NCI-H524 treated with DMSO at 0.1 percent for 48 hours (cell line): ENCODE measurements at regions not wholly inside any gene's neighbourhood (a gene's known extent, or its start where the extent isn't known, plus 50 kb on each side); places are given as distances from the start of the nearest gene placed in this dataset.

ENCODE experiments used
- DNase-seq: peaks from one replicate; lab custom pipeline; 2025; lab: John Stamatoyannopoulos, UW

DNA sequence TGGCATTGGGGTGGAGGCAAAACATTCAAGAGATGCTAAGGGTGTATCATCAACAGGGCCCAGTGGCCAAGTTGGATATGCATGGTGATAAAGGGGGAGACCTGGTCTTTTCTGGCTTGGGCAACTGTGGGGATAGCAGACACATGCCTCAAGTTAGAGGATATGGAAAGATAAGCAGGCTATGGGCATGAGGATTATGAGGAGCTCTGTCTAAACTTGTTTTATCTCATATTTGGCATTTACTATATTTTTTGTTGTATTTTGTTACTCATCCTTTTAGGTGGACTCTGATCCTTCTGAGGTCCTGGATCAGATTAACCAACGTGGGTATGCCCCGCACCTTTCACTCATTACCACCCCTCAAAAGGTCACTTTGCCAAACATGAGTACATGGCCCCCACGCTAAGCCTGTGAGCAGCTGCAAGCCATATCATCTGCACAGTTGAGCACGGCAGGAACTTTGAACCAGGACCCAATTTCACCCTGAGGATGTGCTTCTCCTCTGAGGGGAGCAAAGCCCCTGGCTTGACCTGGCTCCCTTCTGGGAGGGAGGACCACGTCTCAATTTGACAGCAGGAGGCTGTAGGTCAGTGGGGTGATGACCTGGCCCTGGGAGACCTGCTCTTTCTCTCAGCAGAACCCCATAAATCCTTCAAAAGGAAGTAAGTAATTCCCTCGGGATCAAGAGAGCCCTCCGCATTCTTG, 71.1 kb upstream of the CD180 start:
- DNase-seq: no peak

DNA sequence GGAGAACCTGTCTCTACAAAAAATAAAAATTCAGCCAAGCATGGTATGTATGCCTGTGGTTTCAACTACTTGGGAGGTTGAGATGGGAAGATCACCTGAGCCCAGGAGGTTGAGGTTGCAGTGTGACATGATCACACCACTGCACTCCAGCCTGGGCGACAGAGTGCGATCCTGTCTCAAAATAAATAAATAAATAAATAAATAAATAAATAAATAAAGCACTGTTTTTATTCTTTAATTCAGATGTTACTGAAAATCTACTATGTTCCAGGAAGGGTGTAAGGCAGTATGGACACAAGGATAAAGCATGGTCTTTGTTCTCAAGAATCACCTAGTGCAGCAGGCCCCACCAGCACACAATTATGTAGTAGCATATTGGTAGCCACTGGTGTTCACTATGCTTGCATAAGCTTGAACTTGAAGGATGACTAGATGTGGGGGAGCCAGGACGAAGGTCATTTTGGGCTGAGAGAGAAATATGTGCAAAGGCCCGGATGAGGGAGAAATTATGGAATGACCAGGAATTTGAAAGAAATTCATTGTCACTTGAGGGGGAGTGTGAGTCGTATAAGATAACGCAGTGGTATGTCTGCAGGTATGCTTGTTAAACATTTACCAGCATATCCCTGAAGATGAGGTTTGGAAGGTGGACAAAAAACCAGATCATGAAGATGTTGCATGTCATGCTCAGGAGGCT, 70.2 kb upstream of the CD180 start:
- DNase-seq: no peak

DNA sequence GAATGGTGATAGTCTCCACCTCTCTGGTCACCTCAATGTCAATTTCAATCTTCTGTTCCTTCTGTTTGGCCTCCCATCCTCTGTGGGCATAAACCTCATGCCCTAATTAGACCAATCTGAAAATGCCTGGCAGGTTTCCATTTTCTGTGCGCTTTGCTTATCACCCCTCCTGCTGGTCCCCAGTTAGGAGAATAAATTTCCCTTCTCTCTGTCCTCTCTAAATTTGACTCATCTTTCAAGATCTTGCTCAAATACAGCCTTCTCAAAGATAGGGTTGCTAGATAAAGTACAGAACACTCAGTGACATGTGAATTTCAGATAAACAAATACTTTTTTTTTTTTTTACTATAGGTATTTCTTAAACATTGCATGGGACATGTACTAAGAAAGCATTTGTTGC, 69.4 kb upstream of the CD180 start:
- DNase-seq: no peak

DNA sequence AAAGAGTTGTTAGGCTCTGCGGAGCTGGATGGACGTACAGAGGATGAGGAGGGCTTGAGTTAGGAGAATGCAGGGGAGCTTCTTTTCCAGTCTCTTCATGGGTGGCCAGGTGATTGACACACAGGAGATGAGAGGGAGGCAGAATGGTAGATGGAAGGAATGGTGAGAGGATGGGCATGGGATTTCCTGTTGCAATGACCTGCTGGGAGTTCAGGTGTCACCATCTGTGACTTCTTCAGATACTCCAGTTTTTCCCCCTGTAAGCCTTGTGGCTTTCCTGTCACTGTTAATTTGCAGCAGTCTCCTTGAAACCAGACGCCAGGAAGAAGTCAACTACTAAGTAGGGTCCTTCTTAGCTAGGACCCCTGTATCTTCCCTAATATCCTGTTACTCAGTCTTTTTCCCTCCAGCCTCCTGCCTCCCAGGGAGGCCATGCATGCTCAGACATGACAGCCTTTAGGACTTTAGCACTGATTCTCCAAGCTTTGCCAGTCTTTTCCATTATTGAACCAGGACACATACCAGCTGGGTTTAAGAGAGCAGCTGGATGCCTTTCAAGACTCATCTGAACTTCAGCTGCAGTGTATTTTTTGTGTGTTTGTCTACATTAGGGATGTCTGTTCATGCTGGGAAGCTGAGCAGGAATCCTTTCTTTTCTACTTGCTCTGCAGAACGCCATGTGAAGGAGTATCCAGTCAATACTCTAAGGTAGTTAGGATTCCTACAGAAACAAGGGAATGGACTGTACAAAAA, 67.2 kb upstream of the CD180 start:
- no peak for DNase-seq

DNA sequence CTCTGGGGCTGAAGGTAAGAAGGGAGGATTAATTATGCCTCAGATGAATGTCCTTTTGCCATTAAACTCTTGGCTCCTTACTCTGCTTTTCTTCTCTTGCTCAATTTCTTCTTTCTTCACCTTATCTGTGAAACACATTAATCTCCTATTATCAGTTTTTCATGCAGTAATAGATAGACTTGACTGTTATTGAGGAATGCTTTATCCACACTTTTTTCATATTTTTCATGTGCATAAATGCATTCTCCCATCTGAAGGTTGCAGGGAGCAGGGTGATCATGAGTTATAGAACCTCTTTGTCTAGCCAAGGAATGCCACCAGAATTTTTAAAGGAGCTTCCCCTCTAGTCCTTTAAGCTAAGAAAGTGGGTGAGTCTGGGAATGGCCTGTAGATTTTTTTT, 66.4 kb upstream of the CD180 start:
- DNase-seq: no peak

DNA sequence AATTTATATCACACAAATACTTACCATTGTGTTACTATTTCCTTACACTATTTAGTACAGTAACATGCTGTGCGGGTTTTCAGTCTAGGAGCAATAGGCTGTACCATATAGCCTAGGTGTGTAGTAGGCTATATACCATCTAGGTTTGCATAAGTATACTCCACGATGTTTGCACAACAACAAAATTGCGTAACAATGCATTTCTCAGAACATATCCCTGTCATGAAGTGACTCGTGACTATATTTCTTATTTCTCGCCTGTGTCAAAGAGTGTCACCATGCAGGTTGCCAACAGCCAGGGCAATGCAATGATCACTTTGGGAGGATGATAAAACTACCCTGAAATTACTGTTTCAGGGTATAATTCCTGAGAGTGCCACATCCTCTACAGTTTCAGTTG, 65.6 kb upstream of the CD180 start:
- DNase-seq: no peak

DNA sequence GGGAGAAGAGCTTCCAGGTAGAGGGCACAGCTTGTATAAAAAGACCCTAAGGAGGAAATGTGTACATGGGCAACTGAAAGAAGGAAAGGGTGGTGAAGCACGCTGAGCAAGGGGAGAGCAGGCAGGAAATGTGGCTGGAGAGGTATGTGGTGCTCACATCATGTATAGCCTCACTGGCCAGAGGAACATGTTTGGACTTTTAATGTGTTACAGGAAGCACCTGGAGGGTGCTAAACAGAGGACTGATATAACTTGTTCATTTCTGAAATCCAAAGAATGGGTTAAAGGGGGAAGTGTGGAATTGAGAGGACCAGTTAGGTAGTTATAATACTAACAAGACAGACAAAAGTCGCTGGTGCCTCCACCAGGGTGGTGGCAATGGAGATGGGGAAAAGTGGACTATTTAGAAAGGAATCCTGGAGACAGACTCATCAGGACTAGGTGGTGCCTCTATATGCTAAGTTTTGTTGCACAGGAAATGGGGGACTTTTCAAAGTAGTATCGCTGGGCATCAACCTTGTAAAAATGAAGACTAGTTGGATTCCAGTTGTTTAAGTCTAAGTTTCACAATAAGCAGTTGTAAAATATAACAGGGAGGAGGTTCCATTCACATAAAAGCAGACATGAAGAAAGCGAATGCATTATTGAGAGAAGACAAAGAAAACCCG, 63.1 kb upstream of the CD180 start:
- no peak for DNase-seq

DNA sequence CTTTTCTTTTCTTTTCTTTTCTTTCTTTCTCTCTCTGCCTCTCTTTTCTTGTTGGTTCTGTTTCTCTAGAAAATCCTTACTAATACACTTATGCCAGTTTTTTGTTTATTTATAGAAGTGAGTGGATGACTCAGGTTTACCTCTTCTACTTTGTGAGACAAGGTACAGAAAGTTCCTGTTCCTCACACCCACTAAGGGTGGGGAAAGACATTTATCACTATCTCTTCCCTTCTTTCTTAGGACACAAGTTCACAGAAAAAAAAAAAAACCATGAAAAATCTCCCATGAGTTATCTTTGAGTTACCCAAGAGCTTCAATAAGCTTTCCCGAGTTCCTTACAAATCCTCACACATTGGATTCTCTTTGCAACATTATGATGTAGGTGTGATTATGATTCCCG, 60.9 kb upstream of the CD180 start:
- no peak for DNase-seq

DNA sequence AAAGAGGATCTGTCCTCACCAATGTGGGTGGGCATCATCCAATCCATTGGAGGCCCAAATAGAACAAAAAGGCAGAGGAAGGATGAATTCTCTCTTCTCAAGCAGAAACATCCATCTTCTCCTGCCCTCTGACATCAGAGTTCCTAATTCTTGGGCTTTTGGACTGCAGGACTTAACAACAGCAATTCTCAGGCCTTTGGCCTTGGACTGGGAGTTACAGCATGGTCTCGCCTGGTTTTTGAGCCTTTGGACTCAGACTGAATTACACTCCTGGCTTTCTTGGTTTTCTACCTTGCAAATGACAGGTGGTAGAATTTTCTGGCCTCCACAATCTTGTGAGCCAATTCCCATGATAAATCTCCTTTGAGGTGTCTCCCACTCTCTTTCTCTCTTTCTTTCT, 60.5 kb upstream of the CD180 start:
- no peak for DNase-seq

DNA sequence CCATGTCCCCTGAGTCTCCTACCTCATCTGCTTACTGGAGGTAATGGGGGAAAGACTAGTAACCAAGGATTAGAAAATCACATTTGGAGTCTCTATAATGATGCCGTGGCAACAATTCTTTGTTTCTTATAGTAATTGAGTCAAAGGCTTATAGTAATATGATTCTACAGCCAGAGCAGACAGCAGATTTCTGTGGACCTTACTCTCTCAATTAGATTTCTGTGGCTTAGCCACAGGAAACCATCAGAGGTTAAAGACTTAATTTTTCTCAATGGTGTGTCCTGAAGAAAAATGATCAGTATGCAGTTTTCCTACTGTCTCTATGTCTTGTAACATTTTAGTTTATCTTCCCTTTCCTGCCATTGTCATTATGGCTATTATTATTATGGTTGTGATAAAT, 59.3 kb upstream of the CD180 start:
- DNase-seq: no peak

DNA sequence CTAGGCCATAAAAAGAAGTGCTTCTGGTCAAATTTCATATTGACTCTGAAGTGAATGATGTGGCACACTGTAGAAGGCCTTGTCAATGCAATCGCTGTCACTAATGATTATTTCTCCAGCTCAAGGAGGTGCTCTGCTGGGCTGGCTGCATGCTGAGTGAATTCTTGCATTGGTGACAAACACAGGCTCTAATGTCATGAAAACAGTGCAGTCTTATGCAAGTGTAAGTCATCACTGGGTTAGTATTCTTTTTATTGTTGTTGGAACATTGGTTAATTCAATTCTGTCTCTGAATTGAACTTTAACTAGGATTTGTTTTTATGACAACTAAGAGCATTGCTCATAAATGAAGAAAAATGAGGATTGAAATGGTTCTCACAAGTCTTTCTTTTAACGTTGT, 57.3 kb upstream of the CD180 start:
- no peak for DNase-seq

DNA sequence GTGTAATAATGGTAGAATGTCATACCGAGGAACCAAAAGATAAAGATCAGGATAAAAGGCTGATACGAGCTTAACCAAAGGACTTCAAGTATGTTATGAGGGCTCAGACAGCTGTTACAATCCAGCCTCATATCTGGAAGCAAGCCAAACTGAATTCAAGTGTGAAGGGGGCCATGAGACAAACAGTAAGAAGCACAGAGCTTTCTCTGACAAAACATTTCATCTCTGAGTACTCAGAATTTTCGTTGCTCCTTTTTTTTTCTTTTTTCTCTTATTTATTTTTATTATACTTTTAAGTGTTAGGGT, 52.9 kb upstream of the CD180 start:
- peak; percentile 80 for DNase-seq

DNA sequence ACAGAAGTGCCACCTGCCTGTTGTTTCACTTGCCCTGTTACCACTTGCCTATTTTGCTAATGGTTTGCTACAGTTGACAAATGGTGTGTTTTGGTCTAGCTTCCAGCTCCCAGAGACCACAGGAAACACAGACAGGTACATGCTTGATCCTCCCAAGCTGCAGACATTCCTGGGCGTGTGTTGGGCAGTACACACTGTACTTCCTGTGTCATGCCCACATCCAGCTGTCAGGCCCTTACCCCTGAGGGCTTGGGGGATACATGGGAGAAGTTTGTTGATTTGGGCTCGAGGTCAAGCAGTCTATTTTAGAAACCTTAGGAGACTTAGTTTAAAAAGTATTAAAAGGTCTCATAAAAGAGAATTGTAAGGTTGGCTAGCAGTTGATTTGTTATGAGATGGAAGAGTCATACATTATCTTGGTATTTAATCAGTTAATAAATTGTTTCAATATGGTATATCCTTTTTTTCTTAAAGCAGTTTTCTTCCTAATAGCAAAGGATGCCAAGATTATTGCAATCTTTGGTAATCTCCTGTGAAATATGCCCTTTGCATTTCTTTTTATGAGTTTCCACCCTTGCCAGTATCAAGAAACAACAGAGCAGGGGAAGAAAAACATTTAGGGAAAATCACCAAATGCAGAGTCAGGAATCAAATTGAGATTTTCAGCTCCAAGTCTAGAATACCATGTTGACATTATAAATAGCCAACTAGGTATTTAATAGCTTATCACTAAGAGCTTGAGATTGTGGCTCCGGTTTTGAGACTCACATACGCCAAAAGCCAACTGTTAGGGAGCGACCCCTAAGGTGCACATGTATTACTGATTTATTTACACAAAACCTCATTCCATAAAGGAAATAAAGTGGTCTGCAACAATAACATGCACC, 52.3 kb upstream of the CD180 start:
- DNase-seq: no peak

DNA sequence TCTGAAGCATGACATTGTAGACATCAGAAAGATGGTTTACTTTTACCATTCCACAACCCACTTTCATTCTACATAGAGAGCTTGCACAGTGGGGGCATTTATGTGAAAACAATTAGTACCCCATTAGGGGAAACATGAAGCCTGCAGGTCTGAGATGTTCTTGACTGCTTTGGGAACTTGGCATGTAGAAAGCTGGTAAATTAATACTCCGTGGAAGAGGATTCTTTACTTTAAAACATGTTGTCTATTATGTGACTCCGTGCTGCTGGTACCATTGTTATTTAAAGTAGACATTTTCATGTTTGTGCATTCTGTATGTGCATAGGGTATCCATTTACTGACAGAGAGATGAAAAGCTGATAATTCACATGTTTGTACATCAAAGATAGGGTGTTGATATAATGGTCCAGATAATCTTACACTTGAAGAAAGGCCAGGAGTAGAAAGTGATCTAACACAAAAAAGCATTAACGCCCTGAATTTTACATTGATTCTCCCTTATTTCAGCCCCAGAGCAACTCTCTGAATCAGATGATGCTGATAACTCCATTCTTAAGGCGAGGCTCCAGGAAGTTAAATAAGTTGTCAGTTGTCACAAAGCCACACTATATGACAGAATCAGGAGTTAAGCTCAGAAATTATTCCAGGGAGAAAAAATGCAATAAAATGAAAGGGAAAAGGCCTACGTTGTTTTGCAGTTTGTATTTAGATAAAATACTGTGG, 50.1 kb upstream of the CD180 start:
- DNase-seq: no peak
